A549 (cell line): ENCODE measurements at regions not wholly inside any gene's neighbourhood (a gene's known extent, or its start where the extent isn't known, plus 50 kb on each side); places are given as distances from the start of the nearest gene placed in this dataset.

Experiments used
- ATAC-seq, 2 experiments: fragments of 200-7000 bp in 1 of 2; fragments of >200 bp in 1 of 2; cut with Nextera tagmentation in 1 of 2; cut with Tn5 transposase in 1 of 2; 3 replicates each; pipeline versions ENCODE4 v1.8.0 to v1.9.1; 2018 to 2020; ENCODE audit warnings: mild to moderate bottlenecking in 1 of 2, moderate library complexity in 1 of 2
- CTCF ChIA-PET: fragments of 300-600 bp; sonication (Branson Sonifier 250); formaldehyde crosslinking; extraction: SDS; loops from one replicate; lab custom pipeline; 2021; ENCODE audit warnings: antibody characterized with exemption, inconsistent platforms; lab: Yijun Ruan, JAX
- POLR2A ChIA-PET: fragments of 350-600 bp; formaldehyde crosslinking; extraction: SDS; loops from one replicate; lab custom pipeline; 2021; ENCODE audit warnings: antibody characterized with exemption, inconsistent platforms; lab: Yijun Ruan, JAX
- DNase-seq, 2 experiments: peaks; one replicate each; pipeline versions ENCODE4 v3.0.0 to v3.0.0-alpha.2; 2011 to 2016; ENCODE audit warnings: low read depth in 1 of 2, low spot score in 1 of 2
- FAIRE-seq: peaks from 2 replicates; lab custom pipeline; 2011; peaks lifted over from hg19 to GRCh38; lab: Jason Lieb, UNC
- H3K27ac ChIP-seq, 2 experiments: fragments of >200 bp; sonication (Bioruptor Twin); formaldehyde crosslinking; 3 replicates each; pipeline ENCODE4 v1.5.1; 2016 to 2017
- H3K4me1 ChIP-seq: fragments of >200 bp; sonication (Bioruptor Twin); formaldehyde crosslinking; 3 replicates; pipeline ENCODE4 v1.6.1; 2016
- H3K4me2 ChIP-seq: fragments of >200 bp; sonication (Bioruptor Twin); formaldehyde crosslinking; 3 replicates; pipeline ENCODE4 v1.6.1; 2016
- H3K4me3 ChIP-seq: fragments of >200 bp; sonication (Bioruptor Twin); formaldehyde crosslinking; 3 replicates; pipeline ENCODE4 v1.5.1; 2016
- H3K9me3 ChIP-seq: fragments of >200 bp; sonication (Bioruptor Twin); formaldehyde crosslinking; 3 replicates; pipeline ENCODE4 v1.6.1; 2016
- CBX2 ChIP-seq: fragments of 200-600 bp; sonication (generic); IDR thresholded peaks from 2 replicates; pipeline ENCODE4 v1.6.1; 2016; ENCODE audit warnings: low read depth, mild to moderate bottlenecking, borderline replicate concordance
- CBX8 ChIP-seq: fragments of 200-600 bp; sonication (generic); IDR thresholded peaks from 2 replicates; pipeline ENCODE4 v1.6.1; 2016
- CEBPB ChIP-seq, 2 experiments: fragments of >200 bp in 1 of 2; sonication (Bioruptor Twin) in 1 of 2; formaldehyde crosslinking in 1 of 2; IDR thresholded peaks; 2 replicates each; pipeline ENCODE4 v1.6.1; 2012 to 2016
- CHD2 ChIP-seq: fragments of 150-350 bp; IDR thresholded peaks from 2 replicates; pipeline ENCODE4 v1.6.1; 2014; ENCODE audit warnings: low read length; ENCODE audit not compliant: partially characterized antibody
- CTCF ChIP-seq: fragments of >200 bp; sonication (Bioruptor Twin); formaldehyde crosslinking; IDR thresholded peaks from 3 replicates; pipeline ENCODE4 v1.5.1; 2016
- ELK1 ChIP-seq: fragments of 150-350 bp; IDR thresholded peaks from 2 replicates; pipeline ENCODE4 v1.6.1; 2014; ENCODE audit warnings: low read depth, mild to moderate bottlenecking, low read length
- FOSL2 ChIP-seq, 2 experiments: fragments of 450-650 bp in 1 of 2; fragments of >200 bp in 1 of 2; sonication (Bioruptor Twin) in 1 of 2; formaldehyde crosslinking; IDR thresholded peaks; 2 replicates each; pipeline versions ENCODE4 v1.5.0 to v1.6.1; 2016 to 2020; ENCODE audit warnings: mild to moderate bottlenecking in 1 of 2, moderate library complexity in 1 of 2
- FOXS1 ChIP-seq: fragments of 250-450 bp; sonication (Bioruptor Pico); IDR thresholded peaks from 2 replicates; pipeline ENCODE4 v1.5.0; 2020; ENCODE audit warnings: mild to moderate bottlenecking, moderate library complexity
- GATA3 ChIP-seq: IDR thresholded peaks from 2 replicates; pipeline ENCODE4 v1.6.1; 2012; ENCODE audit warnings: borderline replicate concordance
- HES2 ChIP-seq: fragments of >200 bp; sonication (Bioruptor Twin); formaldehyde crosslinking; IDR thresholded peaks from 2 replicates; pipeline ENCODE4 v1.6.1; 2016
- HOXA7 ChIP-seq: fragments of 250-450 bp; sonication (Bioruptor Pico); IDR thresholded peaks from 2 replicates; pipeline ENCODE4 v1.5.0; 2020; ENCODE audit warnings: mild to moderate bottlenecking, moderate library complexity
- HOXB13 ChIP-seq: fragments of 250-450 bp; sonication (Bioruptor Pico); IDR thresholded peaks from 2 replicates; pipeline ENCODE4 v1.5.0; 2020; ENCODE audit warnings: low read depth, mild to moderate bottlenecking, moderate library complexity
- HOXB5 ChIP-seq: fragments of 250-450 bp; sonication (Bioruptor Pico); IDR thresholded peaks from 2 replicates; pipeline ENCODE4 v1.5.0; 2020; ENCODE audit warnings: mild to moderate bottlenecking, moderate library complexity
- JUNB ChIP-seq: fragments of >200 bp; sonication (Bioruptor Twin); formaldehyde crosslinking; IDR thresholded peaks from 2 replicates; pipeline ENCODE4 v1.6.1; 2016
- KDM1A ChIP-seq: fragments of 200-600 bp; sonication (generic); IDR thresholded peaks from 2 replicates; pipeline ENCODE4 v1.6.1; 2016; ENCODE audit warnings: low read depth, mild to moderate bottlenecking
- NR3C1 ChIP-seq: fragments of >200 bp; sonication (Bioruptor Twin); formaldehyde crosslinking; IDR thresholded peaks from 3 replicates; pipeline ENCODE4 v1.6.1; 2017
- PHF8 ChIP-seq: fragments of 200-600 bp; sonication (generic); IDR thresholded peaks from 2 replicates; pipeline ENCODE4 v1.6.1; 2016; ENCODE audit warnings: low read depth, mild to moderate bottlenecking, antibody characterized with exemption, moderate library complexity, borderline replicate concordance
- POLR2A ChIP-seq: IDR thresholded peaks from 2 replicates; pipeline ENCODE4 v1.6.1; 2012; ENCODE audit warnings: mild to moderate bottlenecking, low read length
- RARB ChIP-seq: fragments of 250-450 bp; sonication (Bioruptor Pico); IDR thresholded peaks from 2 replicates; pipeline ENCODE4 v1.8.0; 2021; ENCODE audit warnings: mild to moderate bottlenecking, moderate library complexity
- RNF2 ChIP-seq: fragments of 200-600 bp; sonication (generic); IDR thresholded peaks from 2 replicates; pipeline ENCODE4 v1.6.1; 2016; ENCODE audit warnings: low read depth, mild to moderate bottlenecking, antibody characterized with exemption, moderate library complexity, borderline replicate concordance
- SMC3 ChIP-seq: fragments of >200 bp; sonication (Bioruptor Twin); formaldehyde crosslinking; IDR thresholded peaks from 3 replicates; pipeline ENCODE4 v1.6.1; 2018; ENCODE audit warnings: inconsistent platforms
- TP53 ChIP-seq: fragments of 250-450 bp; sonication (Bioruptor Pico); IDR thresholded peaks from 2 replicates; pipeline ENCODE4 v1.5.0; 2021; ENCODE audit warnings: mild to moderate bottlenecking, moderate library complexity
- ZFP36 ChIP-seq: fragments of 450-650 bp; IDR thresholded peaks from 2 replicates; pipeline ENCODE4 v1.6.1; 2014; ENCODE audit warnings: borderline replicate concordance; ENCODE audit not compliant: partially characterized antibody
- ZNF302 ChIP-seq: fragments of 250-450 bp; sonication (Bioruptor Pico); IDR thresholded peaks from 2 replicates; pipeline ENCODE4 v1.9.0; 2021; ENCODE audit warnings: inconsistent platforms, mild to moderate bottlenecking, moderate library complexity
- ZSCAN20 ChIP-seq: fragments of 250-450 bp; sonication (Bioruptor Pico); IDR thresholded peaks from 2 replicates; pipeline ENCODE4 v1.8.0; 2022; ENCODE audit warnings: mild to moderate bottlenecking, moderate library complexity
- WGBS: methylation state at CpG from one replicate; pipeline ENCODE4 v1.1.6; 2017; ENCODE audit errors: missing lambda C conversion rate; 5-methylcytosine and 5-hydroxymethylcytosine counted together
- TF ChIP-seq, protein P1 (sequence below): IDR thresholded peaks from 2 replicates; pipeline ENCODE4 v1.6.1; 2012; ENCODE audit warnings: low read depth, borderline replicate concordance
- TF ChIP-seq, protein P2 (sequence below): fragments of 250-450 bp; sonication (Bioruptor Pico); IDR thresholded peaks from 2 replicates; pipeline ENCODE4 v1.5.0; 2020; ENCODE audit warnings: low read depth, mild to moderate bottlenecking, moderate library complexity
- TF ChIP-seq, protein P3 (sequence below): fragments of 450-650 bp; IDR thresholded peaks from 2 replicates; pipeline ENCODE4 v1.6.1; 2014; ENCODE audit warnings: antibody characterized with exemption

GRCh38 chrY:12422536-12422935 lies 278.5 kb upstream of the USP9Y start:
- Histone ChIP-seq H3K9me3 (no peaks in the 10 kb centered on the region), H3K27ac (no peak overlapping the region), H3K4me3 (no peak overlapping the region), H3K4me2 (no peak overlapping the region)
- ATAC-seq, result no peak
- CTCF ChIA-PET, result no interaction called here
- 74% methylated on average over 5 of the region's 5 CpGs for WGBS
- FAIRE-seq, result no peak
- DNase-seq, result no peak
- TF ChIP-seq FOXS1 (CRISPR knock-in tag) (no peak), NR3C1 (no peak), ZFP36 (no peak), RARB (CRISPR knock-in tag) (no peak), HOXB13 (CRISPR knock-in tag) (no peak), HOXB5 (no peak), CBX8 (no peak), HES2 (no peak), KDM1A (no peak), JUNB (no peak), CBX2 (no peak), ZNF302 (CRISPR knock-in tag) (no peak)
- TF ChIP-seq, protein P1, sequence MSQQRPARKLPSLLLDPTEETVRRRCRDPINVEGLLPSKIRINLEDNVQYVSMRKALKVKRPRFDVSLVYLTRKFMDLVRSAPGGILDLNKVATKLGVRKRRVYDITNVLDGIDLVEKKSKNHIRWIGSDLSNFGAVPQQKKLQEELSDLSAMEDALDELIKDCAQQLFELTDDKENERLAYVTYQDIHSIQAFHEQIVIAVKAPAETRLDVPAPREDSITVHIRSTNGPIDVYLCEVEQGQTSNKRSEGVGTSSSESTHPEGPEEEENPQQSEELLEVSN, result no peak
- TF ChIP-seq, protein P2, sequence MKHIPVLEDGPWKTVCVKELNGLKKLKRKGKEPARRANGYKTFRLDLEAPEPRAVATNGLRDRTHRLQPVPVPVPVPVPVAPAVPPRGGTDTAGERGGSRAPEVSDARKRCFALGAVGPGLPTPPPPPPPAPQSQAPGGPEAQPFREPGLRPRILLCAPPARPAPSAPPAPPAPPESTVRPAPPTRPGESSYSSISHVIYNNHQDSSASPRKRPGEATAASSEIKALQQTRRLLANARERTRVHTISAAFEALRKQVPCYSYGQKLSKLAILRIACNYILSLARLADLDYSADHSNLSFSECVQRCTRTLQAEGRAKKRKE (CRISPR knock-in tag), result no peak
- TF ChIP-seq, protein P3, sequence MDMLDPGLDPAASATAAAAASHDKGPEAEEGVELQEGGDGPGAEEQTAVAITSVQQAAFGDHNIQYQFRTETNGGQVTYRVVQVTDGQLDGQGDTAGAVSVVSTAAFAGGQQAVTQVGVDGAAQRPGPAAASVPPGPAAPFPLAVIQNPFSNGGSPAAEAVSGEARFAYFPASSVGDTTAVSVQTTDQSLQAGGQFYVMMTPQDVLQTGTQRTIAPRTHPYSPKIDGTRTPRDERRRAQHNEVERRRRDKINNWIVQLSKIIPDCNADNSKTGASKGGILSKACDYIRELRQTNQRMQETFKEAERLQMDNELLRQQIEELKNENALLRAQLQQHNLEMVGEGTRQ, result no peak
- TF ChIP-seq, all 56 proteins: peak for 0
- no peaks in the 10 kb centered on the region for H3K4me1 ChIP-seq
- POLR2A ChIA-PET, result no interaction called here

- ChIA-PET CTCF (no interaction called here), POLR2A (no interaction called here)
- Histone ChIP-seq H3K9me3 (no peaks in the 10 kb centered on the region), H3K4me3 (no peak overlapping the region), H3K4me2 (no peak overlapping the region), H3K27ac (no peak overlapping the region), H3K4me1 (no peaks in the 10 kb centered on the region)
- ATAC-seq, result no peak
- TF ChIP-seq ELK1 (no peak), SMC3 (no peak), FOSL2 (IDR thresholded peaks at IDR 0.05) (no peak), FOSL2 (CRISPR knock-in tag; IDR thresholded peaks at IDR 0.05) (no peak), HOXA7 (no peak), ZFP36 (no peak), PHF8 (no peak), KDM1A (no peak), CEBPB (IDR thresholded peaks at IDR 0.05) (no peak), GATA3 (no peak), JUNB (no peak), TP53 (no peak), RARB (CRISPR knock-in tag) (no peak), ZSCAN20 (CRISPR knock-in tag) (no peak), RNF2 (no peak), CTCF (no peak), CHD2 (no peak), POLR2A (no peak)
- TF ChIP-seq, protein P3, result no peak
- TF ChIP-seq, protein P1, result no peak
- no peak for FAIRE-seq
- DNase-seq, result no peak
- 50% methylated on average over 2 of the region's 6 CpGs for WGBS
These were observed 277.4 kb upstream of the USP9Y start for GRCh38 chrY:12423416-12424252.
